ENCODE measurements at regions not wholly inside any gene's neighbourhood (a gene's known extent, or its start where the extent isn't known, plus 50 kb on each side); places are given as distances from the start of the nearest gene placed in this dataset.
"Not testable (repeated sequence)": the region's sequence is repeated elsewhere in the genome, so short reads cannot be mapped to it uniquely, and the experiment has no call there.

DNA sequence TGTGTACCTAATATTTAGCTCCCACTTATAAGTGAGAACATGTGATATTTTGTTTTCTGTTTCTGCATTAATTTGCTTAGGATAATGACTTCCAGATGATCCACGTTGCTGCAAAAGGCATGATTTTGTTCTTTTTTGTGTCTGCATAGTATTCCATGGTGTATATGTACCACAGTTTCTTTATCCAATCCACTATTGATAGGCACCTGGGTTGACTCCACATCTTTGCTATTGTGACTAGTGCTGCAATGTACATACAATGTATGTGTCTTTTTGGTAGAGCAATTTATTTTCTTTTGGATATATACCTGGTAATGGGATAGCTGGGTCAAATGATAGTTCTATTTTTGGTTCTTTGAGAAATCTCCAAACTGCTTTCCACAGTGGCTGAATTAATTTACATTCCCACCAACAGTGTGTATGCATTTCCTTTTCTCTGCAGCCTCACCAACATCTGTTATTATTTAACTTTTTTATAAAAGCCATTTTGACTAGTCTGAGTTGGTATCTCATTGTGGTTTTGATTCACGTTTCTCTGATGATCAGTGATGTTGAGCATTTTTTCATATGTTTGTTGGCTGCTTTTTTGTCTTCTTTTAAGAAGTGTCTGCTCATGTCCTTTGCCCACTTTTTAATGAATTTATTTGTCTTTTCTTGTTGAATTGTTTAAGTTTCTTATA lies 102.8 kb upstream of the GAS1 start:
- DNase-seq, result not testable (repeated sequence)

DNA sequence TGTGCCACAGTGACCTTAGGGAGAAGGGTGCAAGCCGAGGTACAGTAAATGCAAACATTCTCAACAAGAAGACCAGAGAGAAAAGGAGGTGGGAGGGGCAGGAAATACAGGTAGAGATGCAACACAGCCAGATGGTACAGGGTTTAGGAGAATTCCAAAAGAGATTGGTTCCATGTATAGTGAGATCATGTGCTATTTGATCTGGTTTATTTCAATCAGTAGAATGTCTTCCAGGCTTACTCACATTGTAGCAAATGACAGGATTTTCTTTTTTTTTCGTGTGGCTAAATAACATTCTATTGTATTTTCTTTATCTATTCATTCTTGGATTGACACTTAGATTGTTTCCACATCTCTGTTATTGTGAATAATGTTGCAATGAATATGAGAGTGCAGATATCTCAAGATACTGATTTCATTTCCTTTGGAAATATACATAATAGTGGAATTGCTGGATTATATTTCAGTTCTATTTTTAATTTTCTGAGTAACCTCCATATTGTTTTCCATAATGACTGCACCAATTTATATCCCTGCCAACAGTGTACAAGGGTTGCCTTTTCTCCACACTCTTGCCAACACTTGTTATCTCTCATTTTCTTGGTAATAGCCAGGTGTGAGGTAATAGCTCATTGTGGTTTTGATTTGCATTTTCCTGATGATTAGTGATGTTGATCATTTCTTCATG lies 107.8 kb upstream of the GAS1 start:
- DNase-seq, result no peak

DNA sequence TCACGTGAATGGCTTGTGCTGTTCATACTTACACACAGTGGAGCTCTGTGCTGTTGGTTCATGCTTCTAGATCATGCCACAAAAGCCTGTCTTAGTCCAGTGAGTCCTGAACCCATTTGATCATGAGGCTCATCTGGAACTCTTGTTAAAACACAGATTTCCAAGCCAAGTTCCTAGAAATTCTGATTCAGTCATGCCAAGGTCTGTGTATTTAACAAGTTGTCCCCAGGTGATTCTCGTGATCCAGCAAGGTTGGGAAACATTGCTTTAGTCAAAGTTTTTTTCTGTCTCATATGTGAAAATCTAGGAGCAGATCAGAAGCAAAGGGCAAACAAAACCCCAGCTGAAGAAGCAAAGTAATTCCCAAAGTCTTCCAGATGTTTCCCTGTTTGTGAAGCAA lies 112.5 kb upstream of the GAS1 start:
- DNase-seq, result no peak

DNA sequence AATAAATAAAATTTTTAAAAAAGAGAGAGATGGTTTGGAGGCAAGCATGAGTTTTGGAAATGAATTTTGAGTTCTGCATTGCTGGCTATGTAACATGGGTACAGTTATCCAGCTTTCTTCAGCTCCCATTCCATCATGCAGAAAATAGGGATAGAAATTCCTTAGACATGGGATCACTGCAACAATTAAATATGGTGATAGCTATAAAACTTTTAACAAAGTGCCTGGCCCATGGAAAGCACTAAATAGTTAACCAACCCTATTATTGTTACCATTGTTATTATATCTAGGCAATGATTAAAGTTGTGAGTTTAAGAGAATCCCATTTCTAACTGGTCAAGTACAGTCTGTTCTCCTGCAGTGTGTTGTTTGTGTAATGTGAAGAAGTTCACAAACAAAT lies 115.4 kb upstream of the GAS1 start:
- DNase-seq, result no peak

DNA sequence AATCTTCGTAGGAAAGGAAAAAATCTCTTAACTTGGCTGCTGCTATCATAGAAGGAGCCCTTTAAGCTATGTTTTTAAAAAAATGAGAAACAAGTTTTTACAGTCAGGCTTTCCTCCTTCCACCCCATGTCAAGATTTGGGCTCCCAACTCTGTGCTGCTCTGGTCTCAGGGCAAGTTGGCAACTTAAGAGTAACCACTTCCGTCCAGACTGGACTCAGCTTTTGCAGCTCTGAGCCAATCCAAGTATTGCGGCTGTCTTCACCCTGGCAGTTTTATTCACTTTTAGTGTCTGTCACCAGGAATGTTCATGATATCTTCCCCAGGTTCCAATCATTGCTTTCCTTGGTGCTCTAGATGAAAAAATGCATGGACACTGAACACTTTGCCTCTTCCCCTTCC lies 115.9 kb upstream of the GAS1 start:
- no peak for DNase-seq

DNA sequence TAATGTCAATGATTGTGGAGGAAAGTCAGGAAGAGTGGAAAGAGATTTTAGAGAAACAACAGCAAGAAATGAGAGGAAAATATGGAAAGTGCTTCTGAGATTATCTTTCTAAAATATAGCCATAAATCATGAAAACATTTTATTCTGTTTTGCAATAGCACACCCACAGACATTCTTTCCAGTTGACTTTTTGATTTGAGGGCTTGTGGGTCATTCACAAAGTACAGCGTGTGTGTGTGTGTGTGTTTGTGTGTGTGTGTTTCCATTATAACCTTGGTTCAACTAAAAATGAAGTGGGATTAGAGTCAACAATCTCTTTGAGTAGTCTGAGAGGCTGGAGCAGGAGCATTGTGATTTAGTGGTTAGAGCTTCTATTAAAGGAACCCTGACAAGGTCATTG lies 116.6 kb upstream of the GAS1 start:
- DNase-seq, result no peak

DNA sequence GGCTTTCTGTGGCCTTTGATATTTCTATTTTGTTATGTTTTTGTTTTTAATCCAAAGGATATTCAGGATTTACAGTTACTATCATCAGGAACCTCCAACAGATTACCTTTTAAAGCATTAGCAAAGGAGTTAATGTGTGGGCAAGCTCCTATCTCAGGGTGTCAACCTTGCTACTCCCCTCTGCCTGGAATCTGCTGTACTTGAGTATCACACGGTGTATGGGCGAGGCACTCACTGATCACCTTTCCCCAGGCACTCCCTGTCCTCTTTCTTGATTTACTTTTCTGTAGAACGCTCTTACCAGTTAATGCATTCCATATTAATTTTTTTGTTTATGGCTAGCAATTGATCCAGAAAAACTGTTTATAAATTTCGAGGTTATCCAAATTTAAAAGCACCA lies 117.0 kb upstream of the GAS1 start:
- DNase-seq, result no peak

DNA sequence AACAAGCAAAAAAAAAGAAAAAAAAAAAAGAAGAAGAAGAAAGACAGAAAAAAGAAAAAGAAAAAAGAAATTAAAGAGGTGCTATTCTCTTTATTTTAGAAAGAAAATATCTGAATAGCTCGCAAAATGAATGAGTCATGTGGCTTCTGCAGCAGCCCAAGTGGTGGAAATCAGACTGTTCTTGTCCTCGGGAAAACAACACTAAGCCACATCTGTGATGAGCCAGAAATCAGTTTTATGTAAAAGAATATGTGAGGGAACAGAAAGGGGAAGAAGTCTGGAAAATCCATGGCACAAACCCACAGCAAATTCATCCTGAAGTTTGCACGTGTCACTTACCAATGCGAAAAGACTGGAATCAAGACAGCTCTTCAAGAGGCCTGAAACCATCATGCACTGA lies 118.7 kb upstream of the GAS1 start:
- no peak for DNase-seq

DNA sequence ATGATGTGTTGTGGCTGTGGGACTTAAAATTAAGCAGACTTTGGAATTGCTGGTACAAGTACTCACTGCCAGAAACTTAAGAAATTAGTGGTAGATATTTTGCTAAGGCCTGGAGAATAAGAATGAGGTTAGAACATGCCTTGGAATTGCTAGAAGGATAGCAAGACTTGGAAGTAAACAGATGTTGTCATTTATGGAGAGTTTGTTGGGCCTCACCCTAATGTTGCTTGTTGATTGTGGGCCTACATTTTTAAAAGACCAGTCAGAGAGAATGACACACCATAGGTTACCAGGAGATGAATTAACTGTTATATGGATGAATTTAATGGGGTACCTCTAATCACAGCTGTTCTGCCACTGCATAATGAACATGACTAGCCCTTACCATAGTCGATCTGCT lies 120.1 kb upstream of the GAS1 start:
- DNase-seq, result no peak

DNA sequence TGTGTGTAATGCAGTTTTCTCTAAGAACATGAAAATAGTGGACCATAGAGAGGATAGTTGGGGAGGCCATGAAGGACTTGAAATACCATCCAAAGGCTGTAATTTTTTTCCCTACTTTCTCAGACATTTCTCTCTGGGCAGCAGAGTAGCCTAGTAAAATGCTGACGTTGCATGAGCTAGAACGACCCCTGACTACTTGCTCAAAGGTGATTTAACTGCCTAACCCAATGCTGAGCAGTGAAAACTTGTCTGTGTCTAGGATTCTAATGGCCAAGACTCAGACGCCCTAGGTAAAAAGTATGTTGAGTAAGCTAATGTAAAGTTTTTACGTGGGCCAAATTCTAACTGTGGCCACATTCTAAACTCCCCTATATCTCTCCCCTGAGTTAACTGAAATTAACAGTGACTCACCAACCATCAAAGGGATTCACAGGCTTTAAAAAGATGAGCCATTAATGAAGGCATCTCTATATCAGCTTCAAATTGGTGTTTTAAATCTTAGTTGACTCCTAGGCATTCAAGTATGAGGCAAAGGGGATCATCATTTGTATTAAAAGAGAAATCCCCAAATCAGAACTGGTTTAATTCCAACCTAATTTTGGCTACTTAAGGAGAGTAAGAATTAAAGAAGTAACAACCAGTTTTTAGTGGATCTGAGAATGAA lies 121.0 kb upstream of the GAS1 start:
- no peak for DNase-seq

DNA sequence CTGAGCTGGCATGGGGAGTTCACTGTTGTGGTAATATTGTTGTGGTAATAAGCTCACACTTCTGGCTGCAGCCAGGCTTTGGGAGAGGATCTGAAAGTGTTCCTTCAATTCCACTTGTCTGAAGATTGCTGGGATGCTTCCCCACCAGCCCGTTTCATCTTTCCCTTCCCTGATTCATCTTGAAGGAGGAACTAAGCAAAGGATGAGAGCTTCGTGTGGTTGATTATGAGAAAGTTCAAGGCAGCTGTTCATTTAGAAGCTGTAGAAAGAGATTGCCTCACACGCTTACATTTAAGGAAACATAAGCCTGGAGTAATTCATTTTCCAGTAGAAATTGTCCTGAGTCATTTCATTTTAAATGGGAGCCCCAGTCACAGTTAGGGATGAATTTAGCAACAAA lies 122.4 kb upstream of the GAS1 start:
- no peak for DNase-seq

DNA sequence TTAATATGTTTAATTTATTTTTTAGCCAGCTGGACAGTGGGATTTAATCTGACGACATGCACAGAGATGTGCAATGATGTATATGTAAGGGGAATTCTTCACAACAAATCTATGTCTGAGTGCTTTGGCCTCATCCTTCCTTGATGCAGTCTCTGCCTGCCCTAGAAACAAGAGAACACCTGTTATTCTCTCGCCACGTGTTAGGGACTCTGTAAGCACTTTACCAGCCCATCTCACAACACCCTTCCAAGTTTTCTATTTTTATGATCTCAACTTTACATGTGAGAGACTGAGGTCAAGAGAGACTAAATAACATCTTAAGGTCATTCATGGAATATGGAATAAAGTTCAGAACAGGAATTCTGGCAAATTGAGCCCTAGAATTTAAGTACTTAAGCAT lies 123.0 kb upstream of the GAS1 start:
- no peak for DNase-seq

DNA sequence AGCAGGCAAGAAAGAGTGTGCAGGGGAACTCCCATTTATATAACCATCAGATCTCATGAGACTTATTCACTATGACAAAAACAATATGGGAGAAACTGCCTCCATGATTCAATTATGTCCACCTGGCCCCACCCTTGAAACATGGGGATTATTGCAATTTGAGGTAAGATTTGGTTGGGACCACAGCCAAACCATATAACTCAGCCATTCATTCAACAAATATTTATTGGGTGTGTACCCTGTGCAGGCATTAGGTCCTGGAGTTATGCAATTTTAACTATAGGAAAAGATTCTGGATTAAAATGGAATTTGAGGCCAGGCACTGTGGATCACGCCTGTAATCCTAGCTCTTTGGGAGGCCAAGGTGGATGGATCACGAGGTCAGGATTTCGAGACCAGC lies 124.2 kb upstream of the GAS1 start:
- DNase-seq, result no peak

DNA sequence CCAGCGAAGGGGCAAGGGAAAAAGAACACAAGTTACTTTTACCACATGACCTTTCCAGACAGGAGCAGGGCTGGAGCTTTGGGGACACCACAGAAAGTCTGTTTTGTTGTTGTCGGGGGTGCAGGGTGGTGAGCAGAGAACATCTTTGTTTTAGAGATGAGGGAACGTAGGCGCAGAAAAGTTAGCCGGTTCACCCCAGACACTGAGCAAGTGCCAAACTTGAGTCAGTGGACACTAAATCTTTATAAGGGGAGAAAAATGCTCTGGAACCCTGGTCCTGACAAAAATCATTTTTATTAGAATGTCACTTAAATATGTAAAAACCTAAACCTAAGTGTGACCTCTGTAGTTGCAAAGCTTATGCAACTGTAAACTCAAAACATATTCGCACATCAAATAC lies 126.4 kb upstream of the GAS1 start:
- DNase-seq, result no peak

DNA sequence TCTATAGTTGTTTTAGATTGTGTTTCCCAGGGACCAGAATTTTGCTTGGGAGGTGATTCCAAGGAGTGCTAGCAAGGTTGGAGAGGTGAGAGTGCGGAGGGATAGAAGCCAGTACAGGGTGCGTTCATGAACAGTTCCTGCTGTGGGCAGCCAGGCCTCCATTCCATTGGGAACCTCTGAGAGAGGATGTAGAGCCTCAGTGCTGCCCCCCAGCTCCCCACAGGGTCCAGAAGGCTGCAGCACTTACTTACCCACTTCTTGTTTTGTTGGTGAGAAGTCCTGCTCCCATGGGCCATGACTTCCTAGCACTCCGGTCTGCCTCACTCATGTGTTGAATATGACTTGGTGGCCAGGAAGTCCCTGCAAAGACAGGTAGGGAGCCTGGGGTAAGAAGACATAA lies 128.2 kb upstream of the GAS1 start:
- DNase-seq, result no peak

DNA sequence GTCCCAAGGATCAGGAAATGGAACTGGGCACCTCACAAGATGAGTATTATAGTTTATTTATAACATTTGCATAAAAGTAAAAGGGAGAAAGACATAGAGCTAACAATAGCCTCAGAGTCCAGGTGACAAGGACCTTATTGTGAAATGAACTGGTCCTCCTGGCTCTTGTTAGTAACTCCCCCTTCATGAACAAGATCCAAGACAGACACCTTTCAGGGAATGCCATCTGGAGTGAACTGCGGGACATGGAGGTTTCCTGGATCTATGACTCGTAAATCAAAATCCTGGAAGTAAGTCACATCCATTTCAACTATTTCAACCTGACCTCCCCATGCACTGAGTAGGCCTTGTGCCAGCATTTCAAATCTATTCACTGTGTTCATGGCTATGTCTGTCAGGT lies 129.5 kb upstream of the GAS1 start:
- DNase-seq, result no peak

DNA sequence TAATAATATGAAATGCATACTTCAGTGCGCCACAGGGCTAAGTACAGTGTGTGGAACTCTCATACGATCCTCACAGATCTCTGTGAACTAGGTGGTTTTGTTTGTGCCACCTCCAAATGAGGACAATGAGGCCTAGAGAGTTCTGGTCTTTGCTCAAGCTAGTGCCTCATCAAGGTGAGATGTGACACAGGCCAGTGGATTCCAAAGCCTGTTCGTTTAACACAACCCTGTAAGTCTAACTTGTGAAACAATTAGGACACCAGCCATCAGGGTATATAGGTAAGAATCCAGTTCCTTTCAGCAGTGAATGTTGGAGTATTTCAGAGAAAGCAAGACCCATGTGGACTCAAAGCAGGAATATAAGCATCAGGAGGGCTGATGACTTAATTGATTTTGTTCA lies 130.7 kb upstream of the GAS1 start:
- no peak for DNase-seq

DNA sequence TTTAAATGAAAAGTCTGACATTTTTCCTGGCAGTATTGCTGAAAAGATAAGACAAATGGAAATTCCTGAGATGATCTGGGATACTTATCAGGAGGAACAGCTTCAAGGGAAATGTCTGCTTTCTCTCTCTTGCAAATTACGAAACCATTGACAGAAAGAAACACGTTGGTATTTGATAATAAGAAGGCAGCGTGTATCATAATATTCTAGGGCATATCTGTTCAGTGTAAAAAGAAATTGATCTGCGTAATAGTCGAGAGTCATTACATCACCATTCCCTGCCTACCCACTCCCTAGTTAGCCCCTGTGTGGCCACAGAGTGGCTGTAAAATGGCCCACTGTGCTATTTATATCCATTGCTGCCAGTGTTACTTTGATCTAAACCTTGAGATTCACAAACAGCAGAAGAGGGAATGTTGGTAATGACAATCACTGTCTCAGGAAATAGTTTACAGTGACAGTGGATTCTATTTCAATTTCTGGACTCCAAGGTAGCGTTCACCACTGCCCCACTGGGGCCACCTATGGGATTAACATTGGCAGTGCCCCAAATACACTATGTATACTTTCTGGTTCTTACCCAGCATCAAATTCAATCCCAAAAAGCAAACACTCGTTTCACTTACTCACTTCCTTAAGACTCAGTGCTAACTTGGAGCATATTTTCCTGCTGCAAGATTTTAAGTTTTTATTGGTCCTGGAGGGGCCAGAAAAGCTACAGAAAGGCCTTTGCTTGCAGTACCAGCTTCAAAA lies 133.4 kb upstream of the GAS1 start:
- no peak for DNase-seq

DNA sequence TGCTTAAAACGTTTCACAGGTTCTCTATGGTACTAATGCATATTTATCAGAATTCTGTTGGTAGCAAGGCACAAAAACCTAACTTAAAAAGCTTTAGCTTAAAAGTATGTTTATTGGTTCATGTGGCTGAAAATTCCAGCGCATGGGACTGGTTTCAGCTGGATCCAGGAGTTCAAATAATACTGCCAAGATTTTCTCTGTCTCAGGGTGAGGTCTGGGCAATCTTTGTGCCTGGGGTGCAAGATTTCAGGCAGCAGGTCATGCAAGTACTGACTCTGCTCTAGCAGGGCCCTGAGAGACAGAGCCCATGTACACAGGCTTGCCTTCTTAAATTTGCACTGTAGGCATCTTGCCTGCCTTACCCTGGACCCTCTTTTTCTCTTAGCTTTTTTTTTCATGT lies 134.2 kb upstream of the GAS1 start:
- DNase-seq, result no peak

DNA sequence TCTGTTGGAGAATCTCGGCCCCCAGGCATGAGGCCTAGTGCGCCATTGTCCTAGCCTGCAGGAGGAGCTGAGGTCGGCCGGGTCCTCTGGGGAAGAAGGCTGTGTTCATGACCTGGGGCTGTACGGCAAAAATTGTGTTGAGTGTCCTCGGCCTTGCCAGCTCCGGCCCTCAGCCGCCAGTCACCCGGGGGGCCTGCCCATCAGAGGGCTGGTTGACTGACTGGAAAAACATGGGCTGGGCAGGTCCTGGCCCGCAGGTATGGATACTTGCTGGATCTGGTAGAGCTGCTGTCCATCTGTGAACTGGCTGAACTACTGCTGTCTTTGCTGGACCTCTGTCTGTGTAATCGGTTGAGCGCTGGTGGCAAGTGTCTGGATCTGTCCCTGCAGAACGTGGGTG lies 136.7 kb upstream of the GAS1 start:
- no peak for DNase-seq

DNA sequence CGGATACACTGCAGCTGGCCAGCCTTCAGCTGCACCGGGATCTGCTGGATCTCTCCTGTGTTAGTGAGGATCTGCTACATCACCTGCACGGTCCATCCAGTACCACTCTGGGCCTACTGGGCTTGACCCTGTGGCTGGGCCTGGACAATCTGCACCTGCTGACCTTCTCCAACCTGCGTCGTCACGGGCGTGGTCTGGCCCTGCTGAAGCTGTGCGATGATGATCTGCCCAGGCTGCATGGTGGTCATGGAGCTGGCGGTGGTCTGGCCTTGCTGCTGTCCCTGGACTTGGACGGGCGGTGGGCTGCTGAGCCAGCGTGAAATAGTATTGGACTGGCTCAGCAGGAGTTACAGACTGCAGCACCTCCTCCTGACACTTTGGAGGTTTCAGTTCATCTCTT lies 137.1 kb upstream of the GAS1 start:
- DNase-seq, result no peak

DNA sequence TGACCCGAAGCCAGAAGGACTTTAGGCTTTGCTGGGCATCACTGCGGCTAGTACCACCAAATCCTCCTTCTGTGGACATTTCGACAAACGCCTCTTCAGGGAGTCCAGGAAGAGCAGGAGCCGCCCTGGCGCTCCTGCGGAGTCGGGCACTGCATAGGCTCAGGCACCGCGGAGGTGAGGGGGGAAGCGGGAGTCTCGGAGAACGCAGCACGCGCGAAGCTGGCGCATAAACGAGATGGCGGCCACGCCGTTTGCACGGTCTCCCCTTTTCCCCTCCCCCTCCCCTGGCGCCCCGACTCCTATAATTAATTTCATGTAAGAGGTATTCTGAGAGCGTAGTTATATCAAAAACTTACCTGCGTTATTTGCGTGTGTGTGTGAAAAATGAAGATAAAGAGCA lies 137.8 kb upstream of the GAS1 start:
- DNase-seq, result no peak

DNA sequence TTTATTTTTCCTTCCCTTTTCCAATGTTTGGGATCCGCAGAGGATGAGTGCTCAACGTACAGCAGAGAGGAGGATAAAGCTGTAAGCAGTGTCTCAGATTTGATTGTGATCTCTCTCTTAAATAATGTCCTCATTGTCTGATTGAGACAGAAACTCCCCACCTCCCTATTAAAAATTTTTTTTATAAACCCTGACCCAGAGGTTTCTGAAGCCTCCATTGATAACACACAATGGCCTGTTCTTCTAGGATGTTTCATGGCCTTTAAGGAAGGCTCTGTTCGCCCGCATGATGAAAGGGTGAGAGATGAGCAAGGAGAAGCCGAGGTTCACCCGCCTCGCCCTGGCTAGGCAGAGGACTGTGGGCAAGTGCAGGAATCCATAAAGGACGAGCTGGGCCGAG lies 138.2 kb upstream of the GAS1 start:
- no peak for DNase-seq

Data from NCI-H2029 (cell line).